Activated CD4-positive, alpha-beta T cell treated with anti-CD3 and anti-CD28 coated beads, Interleukin-2, amount 50 U/mL, for 16 hours (primary cell): ENCODE measurements at regions not wholly inside any gene's neighbourhood (a gene's known extent, or its start where the extent isn't known, plus 50 kb on each side); places are given as distances from the start of the nearest gene placed in this dataset.

Experiments used
- DNase-seq: peaks from one replicate; pipeline ENCODE4 v3.0.0-alpha.2; 2020

GRCh38 chr12:98409548-98409947 is 105.8 kb upstream of the TMPO start:
- DNase-seq: no peak

DNA sequence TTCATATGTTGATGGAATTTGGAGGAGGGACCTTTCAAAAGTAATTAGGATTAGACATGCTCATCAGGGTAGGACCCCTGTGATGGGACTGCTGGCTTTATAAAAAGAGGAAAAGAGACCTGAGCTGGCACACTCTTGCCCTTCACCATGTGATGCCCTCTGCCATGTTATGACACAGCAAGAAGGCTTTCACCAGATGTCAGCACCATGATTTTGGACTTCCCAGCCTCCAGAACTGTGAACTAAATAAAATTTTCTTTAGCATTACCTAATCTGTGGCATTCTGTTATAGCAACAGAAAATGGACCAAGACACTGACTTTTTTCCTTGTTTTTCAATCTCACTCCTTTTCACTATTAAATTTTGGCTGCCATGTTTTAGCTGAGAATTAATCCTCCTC is 105.0 kb upstream of the TMPO start:
- DNase-seq: no peak

- DNase-seq: no peak
These were observed 98.5 kb upstream of the TMPO start for GRCh38 chr12:98416845-98417244.

GRCh38 chr12:98417266-98417665 is 98.1 kb upstream of the TMPO start:
- DNase-seq: no peak

- no peak for DNase-seq
These were observed 96.9 kb upstream of the TMPO start for GRCh38 chr12:98418357-98419075.

DNA sequence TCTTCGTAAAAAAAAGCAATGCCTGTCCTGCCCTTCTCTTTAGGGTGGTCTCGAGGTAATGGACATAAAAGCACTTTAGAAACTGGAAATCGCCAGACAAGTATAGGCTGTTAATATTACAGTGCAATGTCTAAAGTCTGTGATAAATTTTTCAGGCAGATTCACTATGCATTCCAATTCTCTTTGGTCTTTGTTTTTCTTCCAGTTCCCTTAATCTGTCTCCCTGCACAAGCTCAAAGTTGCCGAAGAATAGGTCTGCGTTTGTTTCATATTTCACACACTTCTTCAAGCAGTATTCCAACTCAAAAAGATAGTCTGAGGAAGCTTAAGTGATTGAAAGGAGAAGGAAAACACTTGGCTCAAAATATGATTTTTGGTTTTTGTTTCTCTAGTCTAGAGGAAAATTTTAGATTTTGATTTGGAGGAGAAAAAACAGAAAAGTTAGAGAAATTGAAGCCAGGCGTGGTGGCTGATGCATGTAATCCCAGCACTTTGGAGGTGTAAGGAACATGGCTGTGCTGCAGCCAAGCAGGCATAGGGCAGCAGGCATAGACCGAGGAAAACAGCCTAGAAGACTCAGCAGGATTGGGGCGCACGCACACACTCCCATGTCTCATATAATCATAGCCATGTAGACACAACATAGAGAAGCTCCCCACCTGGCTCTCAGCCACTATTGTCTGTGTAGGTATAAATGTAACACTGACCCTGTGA is 96.2 kb upstream of the TMPO start:
- no peak for DNase-seq

DNA sequence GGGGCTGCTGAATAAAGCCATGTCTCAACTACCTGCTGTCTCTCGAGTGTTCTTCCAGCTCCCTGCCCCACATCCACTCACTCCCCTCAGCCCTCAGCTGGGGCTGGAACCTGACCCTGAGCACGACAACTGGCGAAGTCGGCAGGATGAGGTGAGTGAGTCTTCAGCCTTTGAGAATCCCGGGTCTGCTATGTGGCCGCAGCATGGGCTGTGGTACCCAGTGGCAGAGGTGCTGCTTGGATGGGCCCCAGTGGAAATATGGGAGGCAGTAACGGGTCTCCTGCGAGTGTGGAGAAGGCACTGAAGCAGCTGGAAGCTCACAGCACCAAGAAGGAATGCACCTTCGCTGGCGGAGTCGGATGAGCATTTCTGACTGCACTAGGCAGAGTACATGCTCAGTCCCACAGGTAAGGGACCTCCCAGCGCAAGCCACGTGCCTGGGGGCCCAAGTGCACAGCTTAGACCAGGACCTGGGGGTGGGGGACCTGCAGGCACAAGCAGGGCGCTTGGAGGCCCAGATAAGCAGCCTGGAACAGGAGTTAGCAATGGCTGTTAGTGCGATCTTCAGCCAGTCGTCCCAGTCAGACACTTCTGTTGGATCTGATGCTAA is 95.5 kb upstream of the TMPO start:
- no peak for DNase-seq

DNA sequence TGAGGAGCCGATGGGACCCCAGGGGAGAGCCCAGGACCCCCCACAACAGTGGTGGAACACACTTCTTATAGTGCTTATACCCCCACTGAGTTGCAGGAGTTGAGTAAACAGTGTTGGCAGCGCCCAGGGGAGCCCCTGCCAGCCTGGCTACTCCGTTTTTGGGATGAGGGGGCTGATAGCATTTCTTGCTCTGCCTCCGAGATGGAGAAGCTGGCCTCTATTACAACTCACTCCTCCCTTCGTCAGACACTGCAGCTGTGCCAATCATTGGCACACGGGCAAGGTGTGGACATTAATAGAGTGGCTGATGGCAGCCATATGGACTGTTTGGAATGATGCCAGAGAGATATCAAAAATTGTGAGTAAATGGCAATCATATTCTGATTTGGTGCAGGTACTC is 94.9 kb upstream of the TMPO start:
- DNase-seq: no peak

GRCh38 chr12:98421316-98421715 is 94.1 kb upstream of the TMPO start:
- DNase-seq: no peak

DNA sequence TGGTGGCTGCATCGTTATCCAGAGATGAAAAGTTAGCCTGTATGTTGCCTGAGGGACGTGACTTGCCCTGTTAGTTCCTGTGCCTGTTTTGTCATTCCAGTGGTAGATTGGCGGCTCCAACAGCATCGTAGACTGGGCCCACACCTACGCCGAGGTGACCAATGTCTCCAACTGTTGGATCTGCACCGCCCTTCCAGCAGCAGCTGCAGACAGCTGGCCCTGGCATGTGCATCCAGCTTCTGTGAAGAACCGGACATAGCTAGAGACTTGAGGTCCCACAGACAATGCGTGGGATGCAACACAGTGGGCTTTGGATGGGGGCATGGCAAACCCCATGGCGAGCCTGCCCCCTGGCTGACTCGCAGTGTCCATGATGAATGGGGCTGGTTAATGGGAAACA is 93.0 kb upstream of the TMPO start:
- no peak for DNase-seq

DNA sequence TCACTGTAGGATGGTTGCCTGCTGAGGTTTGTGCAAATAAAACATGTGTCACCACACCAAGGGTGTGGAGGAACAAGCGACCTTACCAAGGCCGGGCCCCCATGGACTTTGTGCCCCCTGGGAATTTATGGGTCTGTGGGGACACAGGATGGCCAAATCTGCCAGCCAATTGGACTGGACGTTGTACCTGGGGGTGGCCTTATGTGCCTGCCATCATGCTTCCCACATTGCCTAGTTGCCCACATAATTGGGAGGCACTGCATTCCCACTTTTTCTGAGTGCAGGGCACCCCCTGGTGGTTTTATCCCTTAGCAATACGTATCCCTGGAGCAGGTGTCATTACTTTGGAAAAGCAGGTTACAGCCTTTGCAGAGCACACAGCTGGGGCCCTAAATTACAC is 92.6 kb upstream of the TMPO start:
- no peak for DNase-seq

DNA sequence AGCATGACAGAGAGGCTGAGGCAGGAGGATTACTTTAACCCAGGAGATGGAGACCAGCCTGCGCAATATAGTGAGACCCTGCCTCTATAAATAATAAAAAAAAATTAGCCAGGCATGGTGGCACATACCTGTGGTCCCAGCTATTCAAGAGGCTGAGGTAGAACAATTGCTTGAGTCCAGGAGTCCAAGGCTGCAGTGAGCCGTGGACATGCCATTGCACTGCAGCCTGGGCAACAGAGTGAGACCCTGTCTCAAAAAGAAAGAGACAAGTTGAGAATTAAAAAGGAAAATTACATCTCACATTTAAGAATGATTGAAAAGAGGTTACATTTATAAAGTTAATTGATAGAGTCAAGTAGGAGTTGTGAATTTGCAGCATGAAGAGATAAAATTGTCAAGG is 91.4 kb upstream of the TMPO start:
- DNase-seq: no peak

DNA sequence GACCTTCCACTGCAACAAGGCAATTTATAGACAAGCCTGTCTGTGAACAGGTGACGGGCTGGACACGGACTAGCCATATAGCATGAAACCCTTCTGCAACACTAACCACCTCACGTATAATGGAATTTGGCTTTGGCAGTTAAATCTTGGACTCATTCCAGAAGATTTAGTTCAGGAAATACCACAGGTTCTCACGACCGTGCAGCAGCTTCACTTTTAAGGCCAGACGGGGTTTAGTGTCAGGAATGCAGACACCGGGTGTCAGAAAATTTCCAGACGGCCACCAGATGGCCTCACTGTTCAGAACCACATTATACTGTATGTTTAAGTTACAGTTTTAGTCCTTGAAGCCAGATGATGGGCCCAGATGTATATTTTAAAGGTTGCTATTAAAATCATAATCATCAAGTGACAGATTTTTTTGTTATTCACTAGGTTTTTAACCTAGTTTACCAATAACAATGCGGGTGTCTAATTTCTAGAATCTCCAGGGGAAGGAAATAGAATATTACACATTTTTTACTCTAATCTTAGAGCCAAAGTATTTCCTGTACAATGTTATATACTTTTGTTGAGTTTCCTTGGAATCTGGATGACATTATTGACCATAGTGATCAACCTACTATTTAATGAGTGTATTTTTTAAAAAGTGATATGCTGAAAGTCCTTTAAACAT is 90.5 kb upstream of the TMPO start:
- DNase-seq: peak; percentile 60

DNA sequence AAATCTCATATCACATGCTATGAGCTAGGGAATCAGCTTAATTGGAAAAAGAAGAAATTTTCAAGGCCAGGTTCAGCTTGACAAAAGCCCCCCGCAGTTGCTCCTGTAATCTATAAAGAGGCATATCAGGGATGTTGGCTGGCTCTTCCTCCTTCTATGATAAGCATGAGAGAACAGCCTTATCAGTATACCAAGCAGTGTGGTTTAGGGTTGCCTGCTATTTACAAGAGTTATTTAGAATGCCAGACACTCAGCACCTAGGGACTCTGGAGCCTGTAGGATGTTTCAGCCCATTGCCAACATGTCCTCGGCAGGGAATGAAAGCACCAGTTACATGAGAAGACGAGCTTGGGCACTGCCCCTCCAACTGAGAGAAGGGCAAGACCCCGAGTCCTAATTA is 89.5 kb upstream of the TMPO start:
- DNase-seq: no peak

- DNase-seq: no peak
These were observed 84.3 kb upstream of the TMPO start for GRCh38 chr12:98431089-98431488.

GRCh38 chr12:98437166-98437565 is 78.2 kb upstream of the TMPO start:
- no peak for DNase-seq

- DNase-seq: no peak
These were observed 77.4 kb upstream of the TMPO start for GRCh38 chr12:98437806-98438595.

DNA sequence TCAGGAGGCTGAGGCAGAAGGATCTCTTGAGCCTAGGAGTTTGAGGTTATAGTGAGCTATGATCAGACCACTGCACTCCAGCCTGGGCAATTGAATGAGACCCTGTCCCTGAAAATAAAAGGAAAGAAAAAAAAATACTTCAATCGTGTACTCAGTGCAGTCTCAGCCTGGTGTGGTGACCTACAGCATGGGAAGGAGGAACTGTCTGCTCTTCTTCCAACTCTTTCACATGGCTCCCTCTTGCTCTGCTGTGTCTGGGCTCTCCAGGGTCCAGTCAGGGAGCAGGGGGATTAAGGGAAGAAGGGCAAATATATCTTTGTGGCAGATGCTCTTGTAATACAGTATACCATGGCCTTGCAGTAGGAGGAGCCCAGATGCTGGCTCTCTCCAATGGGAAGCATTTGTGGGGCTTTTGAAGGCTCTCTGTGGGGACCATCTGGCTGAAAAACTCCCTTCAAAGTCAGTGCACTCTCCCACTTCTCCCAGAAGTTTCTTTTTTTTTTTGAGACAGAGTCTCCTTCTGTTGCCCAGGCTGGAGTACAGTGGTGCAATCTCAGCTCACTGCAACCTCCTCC is 76.6 kb upstream of the TMPO start:
- DNase-seq: no peak

- DNase-seq: no peak
These were observed 75.9 kb upstream of the TMPO start for GRCh38 chr12:98439471-98439951.

DNA sequence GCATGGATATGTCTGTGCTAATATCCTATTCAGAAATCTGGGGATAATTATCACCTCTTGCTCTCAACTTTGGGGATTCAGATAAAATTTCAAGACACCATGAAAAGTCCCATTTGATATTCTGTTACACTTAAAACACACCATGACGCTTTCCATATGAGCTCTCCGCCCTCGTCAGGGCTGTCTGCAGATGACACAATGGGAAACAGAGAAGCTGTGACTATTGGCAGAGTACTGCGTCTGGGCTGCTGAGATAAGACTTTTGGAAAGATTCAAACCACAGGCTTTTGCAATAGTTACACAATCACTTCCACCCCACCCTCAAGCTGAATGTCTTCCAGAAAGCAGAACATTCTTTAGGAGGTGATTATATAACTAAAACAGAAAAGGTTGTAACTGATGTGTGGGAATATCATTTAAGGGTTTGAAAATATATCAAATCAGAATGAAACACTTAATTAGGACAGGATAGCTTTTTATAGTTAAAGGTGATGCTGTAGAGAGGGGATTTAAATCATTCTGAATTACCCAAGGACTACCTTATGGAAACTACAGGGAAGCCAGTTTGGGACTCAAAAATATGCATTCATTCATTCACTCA is 75.3 kb upstream of the TMPO start:
- DNase-seq: peak; percentile 42

DNA sequence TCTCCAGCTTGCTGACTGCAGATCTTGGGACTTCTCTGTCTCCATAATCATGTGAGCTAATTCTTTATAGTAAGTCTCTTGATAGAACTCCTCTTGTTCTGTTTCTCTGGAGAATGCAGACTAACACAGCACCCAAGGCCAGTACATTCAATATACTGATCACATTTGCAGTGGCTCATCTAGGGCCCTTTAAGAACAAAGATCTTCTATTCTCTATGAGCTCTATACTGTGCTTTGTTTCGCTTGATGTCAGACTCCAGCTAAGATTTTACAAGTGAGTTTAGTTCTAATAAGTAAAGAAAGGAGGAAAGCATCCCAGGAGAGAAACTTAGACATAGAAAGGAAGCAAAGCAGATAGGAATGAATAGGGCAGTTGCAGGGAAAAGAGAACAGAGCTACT is 69.3 kb upstream of the TMPO start:
- DNase-seq: no peak

- no peak for DNase-seq
These were observed 68.7 kb upstream of the TMPO start for GRCh38 chr12:98446682-98447081.
